C1 segment of cervical spinal cord (tissue), 14 donors: ENCODE measurements at regions not wholly inside any gene's neighbourhood (a gene's known extent, or its start where the extent isn't known, plus 50 kb on each side); places are given as distances from the start of the nearest gene placed in this dataset.
"Not testable (repeated sequence)": the region's sequence is repeated elsewhere in the genome, so short reads cannot be mapped to it uniquely, and the experiment has no call there.

Experiments
- DNase-seq, 14 donors: peaks; one replicate each; lab custom pipeline; 2025; lab: John Stamatoyannopoulos, UW

DNA sequence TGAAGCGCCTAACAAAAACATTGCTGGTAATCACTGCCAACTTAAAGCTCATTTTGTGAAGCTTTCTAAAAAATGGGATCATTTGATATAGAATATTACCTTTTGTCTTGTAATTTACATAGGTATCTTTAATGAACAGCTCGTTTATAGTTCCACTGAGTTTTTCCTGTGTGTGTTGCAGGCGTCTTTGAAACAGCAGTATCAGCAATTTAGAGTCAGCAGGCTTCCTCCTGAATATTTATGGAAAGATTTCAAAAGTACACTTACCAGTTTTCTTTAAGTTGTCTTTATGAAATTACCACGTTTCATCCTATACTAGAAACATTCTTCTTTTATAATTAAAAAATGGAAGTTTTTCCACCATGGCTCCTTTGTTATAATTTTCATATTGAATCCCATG is 140.3 kb upstream of the GRIN3A start:
- no peak for DNase-seq

DNA sequence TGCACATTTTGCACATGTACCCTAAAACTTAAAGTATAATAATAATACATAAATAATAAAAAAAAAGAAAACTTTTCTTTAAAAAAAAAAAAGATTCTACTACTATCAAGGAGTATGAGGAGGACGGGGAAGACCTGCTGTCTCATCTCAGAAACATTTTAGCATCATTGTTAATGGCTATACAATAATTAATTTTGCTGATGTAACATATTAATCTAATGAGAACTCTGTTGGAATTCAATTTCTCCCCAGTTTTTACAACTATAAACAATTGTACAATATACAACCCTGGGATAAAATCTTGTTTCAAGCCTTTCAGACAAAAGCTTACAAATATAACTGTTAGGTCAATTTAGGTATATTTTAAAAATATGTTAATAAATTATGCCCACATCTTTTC is 139.0 kb upstream of the GRIN3A start:
- no peak for DNase-seq

DNA sequence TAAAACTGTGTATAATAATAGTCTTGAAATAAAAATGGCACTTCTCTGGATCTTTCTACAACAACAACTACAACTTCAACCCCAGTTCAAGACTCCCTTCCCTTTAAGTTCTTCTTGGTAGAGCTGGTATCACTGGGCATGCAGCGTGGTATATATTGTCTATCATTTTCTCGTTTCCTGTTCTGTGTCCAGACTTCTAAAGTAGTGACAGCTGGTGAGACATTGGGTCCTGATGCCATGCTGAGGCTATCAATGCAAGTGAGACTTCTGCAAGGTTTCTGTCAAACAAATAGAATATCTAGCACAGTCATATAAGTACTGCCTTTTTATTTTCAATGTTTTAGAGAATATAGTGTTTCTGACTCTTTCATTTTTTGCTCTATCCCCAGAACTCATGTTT is 123.0 kb upstream of the GRIN3A start:
- no peak for DNase-seq

DNA sequence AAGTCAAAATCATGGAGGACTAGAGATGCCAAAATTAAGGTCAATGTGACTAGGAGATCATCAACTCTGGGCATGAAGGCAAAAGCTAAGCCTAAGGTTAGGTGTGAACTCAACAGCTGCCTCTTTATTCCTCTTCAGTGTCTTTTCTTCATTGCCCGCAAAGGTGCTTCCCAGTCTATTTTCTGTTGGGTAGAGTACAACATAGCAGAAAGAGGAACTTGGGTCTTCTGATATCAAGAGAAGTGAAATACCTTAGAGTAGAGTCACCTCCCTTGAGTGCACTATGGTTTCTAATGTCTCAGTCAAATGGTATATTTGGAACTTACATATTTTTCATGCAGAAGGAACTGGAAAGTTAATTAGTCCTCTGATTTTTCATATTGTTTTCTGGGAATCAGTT is 122.5 kb upstream of the GRIN3A start:
- no peak for DNase-seq

DNA sequence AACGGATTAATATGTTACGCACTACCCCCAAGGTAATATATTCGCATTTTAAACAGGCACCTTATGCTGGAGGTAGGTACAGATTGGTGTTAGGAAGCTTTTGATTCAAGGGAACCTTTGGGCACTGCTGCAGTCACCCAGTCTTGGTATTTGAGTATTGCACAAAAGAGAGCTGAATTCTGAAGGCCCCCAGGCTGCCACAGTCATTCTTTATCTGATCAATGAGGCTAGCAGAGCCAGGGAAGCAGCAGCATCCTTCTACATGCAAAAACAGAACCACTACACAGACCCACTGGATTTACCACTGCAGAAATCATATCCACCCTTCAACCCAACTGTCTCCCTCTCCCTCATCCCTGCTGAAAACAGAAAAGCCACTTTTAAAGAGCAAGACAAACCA is 121.2 kb upstream of the GRIN3A start:
- no peak for DNase-seq

DNA sequence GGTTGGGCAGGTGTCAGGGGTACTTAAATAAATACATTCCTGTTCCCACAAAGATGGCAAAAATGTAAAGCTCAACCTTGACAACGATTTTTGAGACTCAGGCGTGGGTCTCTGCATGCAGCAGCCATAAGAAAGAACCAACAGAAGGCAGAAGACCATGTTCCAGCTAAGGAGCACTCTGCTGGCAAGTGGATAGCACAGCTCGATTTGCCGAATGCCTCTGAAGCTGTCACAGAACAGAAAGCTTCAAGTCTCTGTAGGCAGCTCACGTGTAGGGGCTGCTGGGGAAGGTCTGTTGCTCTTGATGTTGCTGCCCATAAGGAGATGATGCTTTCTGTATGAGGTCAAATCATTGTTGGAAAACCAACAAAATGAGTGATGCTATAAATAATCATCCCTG is 119.6 kb upstream of the GRIN3A start:
- no peak for DNase-seq

DNA sequence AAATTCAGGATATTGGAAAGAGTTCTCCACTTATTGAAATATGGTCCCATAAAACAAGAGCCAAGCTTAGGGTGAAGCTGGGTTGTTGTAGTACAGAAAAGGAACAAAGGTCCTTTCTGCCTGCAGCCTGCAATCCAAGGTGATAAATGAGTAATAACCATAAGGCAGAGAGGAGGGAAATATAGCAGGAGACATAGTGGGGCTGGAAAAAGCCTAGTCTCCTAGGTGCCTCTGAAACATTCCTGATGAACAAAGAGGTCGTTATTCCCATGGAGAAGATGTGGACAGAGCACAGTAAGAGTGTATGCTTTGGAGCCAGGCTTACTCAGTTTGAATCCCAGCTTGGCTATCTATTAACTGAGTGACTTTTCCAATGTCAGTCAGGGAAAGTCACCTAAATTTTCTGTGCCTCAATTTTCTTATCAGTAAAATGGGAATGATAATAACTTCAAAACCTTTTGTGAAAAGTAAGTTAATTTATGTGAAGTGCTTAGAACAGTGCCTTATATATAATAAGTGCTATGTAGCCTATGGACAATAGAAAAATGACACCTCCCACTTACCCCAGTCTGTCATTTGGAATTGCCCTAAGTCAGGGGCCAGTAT is 110.8 kb upstream of the GRIN3A start:
- no peak for DNase-seq

DNA sequence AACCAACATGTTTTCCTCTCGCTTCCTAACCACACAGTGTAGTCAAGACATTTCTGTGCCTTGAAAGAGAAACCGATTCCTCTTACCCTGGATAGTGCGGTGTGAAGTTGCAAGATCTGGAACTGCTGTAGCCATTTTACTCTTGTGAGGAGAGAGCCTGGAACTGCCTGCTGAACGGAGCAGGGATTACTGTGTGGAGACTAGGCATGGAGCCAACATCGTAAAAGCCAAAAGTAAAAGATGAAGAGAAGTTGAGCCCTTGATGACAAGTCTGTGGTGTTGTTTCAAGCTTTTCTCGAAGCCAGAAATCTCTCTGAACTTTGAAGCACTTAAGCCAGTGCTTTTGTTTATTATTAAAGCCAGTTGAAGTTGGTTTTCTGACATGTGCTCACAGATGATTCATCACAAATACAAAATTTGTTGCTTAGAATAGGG is 110.1 kb upstream of the GRIN3A start:
- DNase-seq: no peak

DNA sequence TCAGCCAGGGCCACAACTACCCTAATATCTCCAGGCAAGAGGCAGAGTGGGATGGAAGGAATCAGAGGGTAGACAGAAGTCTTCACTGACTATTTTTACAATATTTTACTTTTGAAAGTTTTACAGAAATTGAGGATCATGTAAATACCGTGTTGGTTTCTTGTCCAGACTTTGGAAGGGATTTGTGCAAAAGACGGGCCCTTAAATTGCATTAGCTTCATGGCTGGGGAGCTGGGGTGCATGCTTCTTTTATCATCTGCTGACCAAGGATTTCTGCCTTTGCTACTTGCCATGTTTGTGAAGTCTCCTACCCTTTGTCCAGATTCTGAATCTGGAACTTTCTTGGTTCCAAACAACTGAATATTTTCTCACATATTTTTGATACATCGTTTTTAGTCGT is 107.7 kb upstream of the GRIN3A start:
- no peak for DNase-seq

DNA sequence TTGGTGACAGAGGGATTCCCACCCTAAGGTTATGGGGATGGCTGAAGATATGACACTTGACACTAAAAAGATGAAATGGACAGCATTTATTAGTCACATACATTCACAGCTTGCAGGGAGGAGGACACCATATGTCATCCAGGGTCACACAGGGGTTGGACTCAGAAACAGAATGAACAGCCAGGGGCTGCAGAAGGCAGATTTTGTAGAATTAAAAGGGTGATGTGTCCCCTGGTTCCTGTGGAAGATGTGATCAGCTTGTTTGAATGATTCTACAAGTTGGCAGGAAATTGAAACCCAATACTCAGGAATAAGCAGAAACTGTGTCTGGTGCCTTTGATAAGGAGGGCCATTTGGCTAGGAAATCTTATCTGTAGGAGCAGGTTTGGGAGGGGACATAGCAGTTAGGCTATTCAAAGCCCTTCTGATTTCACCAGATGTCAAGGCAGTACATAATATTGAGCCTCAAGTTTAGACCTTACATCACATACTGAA is 102.3 kb upstream of the GRIN3A start:
- no peak for DNase-seq

DNA sequence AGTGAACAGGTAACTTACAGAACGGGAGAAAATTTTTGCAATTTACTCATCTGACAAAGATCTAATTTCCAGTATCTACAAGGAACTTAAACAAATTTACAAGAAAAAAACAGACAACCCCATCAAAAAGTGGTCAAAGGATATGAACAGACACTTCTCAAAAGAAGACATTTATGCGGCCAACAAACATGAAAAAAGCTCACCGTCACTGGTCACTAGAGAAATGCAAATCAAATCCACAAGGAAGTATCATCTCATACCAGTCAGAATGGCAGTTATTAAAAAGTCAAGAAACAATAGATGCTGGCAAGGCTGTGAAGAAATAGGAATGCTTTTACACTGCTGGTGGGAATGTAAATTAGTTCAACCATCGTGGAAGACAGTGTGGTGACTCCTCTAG is 100.5 kb upstream of the GRIN3A start:
- not testable (repeated sequence) for DNase-seq

DNA sequence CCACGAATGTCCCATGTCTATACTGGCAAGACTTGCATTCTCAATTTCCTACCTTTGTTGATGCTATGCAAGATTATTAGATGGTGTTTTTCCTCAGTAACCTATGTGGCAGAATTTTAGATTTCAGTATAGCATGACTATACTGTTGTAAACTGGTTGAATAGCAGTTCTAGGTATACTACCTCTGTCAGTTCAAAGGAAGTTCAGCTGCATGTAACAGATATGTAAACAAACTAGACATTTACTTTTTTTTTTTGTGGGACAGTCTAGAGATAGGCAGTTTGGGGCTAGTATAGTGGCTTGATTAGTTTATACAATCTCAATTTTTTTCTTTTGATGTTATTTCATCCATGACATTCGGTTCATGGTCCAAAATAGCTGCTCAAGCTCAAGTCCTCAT is 97.6 kb upstream of the GRIN3A start:
- DNase-seq: no peak

DNA sequence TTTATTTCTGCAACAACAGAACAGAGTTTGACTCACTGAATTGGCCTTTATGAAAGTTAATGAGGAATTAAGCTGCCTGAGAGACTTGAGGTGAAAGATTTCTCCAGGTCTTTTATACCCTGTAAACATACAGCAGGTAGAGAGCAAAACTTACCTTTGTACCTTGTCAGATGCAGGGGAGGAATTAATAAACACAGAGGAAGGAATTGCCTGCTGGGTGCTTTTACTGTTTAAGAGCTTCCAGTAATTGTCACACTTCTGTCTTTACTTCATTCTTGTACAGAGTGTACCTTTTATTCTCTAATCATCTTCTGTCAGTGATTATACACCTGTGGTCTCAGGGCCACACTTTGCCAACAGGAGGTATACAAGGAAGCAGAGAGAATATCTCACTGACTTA is 94.0 kb upstream of the GRIN3A start:
- no peak for DNase-seq

DNA sequence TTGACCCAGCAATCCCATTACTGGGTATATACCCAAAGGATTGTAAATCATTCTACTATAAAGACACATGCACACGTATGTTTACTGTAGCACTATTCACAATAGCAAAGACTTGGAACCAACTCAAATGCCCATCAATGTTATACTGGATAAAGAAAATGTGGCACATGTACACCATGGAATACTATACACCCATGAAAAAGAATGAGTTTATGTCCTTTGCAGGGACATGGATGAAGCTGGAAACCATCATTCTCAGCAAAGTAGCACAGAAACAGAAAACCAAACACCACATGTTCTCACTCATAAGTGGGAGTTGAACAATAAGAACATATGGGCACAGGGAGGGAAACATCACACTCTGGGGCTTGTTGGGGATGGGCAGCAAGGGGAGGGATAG is 83.0 kb upstream of the GRIN3A start:
- DNase-seq: not testable (repeated sequence)

DNA sequence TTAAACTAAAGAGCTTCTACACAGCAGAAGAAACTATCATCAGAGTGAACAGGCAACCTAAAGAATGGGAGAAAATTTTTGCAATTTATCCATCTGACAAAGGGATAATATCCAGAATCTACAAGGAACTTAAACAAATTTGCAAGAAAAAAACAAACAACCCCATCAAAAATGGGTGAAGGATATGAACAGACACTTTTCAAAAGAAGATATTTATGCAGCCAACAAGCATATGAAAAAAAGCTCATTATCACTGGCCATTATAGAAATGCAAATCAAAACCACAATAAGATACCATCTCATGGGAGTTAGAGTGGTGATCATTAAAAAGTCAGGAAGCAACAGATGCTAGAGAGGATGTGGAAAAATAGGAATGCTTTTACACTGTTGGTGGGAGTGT is 82.5 kb upstream of the GRIN3A start:
- DNase-seq: not testable (repeated sequence)

DNA sequence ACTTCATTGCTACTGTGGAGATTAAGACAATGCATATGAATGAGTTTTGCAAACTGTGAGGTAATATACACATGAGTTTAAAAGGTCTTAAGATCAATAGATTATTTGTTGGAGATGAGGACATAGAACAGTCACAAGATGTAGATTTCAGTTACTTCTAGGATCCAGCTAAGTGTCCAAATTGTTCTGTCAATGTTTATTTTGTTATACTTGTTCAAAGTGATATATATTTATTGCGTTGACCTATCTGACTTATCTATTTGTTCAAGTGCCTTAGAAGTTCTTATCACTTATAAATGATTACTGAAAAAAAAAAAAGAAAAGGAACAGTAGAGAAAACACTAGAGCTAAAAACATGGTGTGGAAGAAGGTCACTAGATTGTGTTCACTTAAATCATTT is 75.6 kb upstream of the GRIN3A start:
- DNase-seq: no peak

DNA sequence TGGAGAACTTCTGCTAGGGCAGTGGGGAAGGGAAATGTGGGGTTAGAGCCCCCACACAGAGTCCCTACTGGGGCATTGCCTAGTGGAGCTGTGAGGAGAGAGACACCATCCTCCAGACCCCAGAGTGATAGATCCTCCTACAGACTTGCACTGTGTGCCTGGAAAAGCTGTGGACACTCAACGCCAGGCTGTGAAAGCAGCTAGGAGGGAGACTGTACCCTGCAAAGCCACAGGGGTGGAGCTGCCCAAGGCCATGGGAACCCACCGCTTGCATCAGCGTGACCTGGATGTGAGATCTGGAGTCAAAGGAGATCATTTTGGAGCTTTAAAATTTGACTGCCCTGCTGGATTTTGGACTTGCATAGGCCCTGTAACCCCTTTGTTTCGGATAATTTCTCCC is 69.4 kb upstream of the GRIN3A start:
- DNase-seq: not testable (repeated sequence)

DNA sequence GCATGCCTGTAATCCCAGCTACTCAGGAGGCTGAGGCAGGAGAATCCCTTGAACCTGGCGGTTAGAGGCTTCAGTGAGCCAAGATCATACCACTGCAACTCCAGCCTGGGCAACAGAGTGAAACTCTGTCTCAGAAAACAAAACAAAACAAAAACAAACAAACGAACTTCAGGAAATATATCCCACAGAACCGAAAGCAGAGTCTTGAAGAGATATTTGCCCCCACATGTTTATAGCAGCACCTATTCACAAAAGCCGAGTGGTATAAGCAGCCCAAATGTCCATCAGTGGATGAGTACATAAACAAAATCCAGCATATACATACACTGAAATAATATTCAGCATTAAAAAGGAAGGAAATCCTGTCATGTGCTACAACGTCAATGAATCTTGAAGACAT is 57.6 kb upstream of the GRIN3A start:
- no peak for DNase-seq

DNA sequence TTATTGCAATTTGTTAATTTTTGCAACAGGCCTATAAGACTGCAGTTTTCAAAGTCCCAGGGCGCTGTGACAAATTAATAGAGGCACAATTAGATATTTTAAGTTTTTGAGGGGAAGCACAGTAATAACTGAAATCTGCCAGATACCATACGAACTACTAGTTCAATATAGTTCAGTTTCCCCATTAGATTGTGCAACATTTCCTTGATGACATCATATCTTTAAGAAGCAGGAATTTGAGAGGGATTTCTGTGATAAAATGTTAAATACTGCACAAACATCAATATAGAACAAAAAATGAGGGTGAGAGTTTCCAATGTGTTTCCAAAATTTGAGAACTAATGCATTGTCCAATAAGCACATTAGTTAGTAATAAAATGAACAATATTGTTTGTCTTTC is 56.7 kb upstream of the GRIN3A start:
- DNase-seq: no peak

DNA sequence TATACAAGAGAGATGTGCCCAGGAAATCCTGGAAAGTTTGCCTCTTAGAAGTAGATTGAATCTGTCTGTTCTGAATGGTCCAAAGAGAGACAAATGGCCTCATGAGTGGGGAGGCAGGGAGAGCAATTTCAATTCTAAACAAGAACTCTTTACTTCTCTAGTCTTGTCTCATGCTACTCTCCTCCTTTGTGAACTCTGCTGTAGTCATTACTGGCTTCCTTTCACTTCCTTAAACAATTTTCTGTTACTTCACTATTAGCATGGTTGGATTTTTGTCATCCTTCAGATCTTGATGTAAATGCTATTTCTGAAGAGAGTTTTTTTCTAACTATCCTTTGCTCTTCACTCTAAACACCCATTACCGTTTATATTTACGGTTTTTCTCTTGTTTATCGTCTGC is 54.0 kb upstream of the GRIN3A start:
- no peak for DNase-seq

DNA sequence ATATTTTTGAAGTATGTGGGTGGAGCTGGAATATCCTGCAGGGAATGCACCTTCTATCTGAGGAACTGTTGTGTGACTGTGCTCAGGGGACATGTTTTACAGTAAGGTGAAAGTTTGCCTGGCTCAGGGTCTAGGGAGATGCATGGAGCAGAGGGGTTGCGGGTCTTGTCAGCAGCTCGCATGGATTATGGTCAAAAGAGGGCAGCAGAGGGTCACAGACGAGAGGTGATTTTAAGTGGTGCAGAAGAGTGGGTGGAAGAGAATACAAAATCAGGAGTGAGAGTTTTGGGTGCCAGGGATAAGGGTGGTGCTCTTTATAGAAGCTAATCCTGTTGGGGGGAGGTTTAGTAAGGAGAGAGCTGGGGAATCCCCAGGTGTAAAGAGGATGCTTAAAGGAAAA is 53.5 kb upstream of the GRIN3A start:
- DNase-seq: peak in 2 of 14 donors; percentile 0 to 1

DNA sequence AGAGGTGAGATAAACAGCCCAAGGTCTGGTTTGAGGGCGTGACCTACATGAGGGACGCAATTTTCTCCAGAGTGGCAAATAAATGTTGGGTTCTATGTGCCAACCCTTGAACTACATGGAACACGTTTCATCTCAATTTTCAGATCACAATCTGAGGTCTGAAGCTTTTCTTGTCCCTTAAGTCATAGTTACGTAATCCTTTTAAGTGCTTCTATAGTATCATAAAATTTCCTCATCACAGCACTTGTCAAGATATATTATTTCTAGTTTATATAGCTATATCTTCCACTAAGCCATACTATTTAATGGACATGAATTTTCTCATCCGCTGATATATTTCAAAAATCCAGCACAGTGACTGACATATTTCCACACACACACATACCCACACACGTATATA is 53.1 kb upstream of the GRIN3A start:
- no peak for DNase-seq
